OCI-LY7 (cell line): ENCODE measurements at regions not wholly inside any gene's neighbourhood (a gene's known extent, or its start where the extent isn't known, plus 50 kb on each side); places are given as distances from the start of the nearest gene placed in this dataset.

Experiments
- BruUV-seq: library from RNA; stranded (reverse); fragments of 400-500 nt; replicated peaks from 2 replicates; lab custom pipeline; 2021; lab: Mats Ljungman, UMichigan
- CTCF ChIA-PET: fragments of 300-600 bp; sonication (Branson Sonifier 250); formaldehyde crosslinking; loops from one replicate; lab custom pipeline; 2022; ENCODE audit warnings: antibody characterized with exemption; ENCODE audit not compliant: unreplicated experiment; lab: Charles Lee
- POLR2A ChIA-PET: fragments of 300-600 bp; sonication (Branson Sonifier 250); formaldehyde crosslinking; loops from one replicate; lab custom pipeline; 2022; ENCODE audit warnings: antibody characterized with exemption; lab: Charles Lee
- DNase-seq: peaks from one replicate; pipeline ENCODE4 v3.0.0-alpha.2; 2015; ENCODE audit warnings: low spot score
- H2AFZ ChIP-seq: fragments of 200-600 bp; sonication (generic), shearing (Covaris generic); 2 replicates; pipeline ENCODE4 v1.6.1; 2014; ENCODE audit warnings: mild to moderate bottlenecking, antibody characterized with exemption, low read length, moderate library complexity
- H3K27ac ChIP-seq: fragments of 200-600 bp; sonication (generic); 2 replicates; pipeline ENCODE4 v1.5.1; 2014; ENCODE audit warnings: mixed run types, low read depth, mild to moderate bottlenecking, moderate library complexity, low read length, inconsistent platforms; ENCODE audit not compliant: poor library complexity, severe bottlenecking
- H3K36me3 ChIP-seq: fragments of 200-600 bp; sonication (generic); 2 replicates; pipeline ENCODE4 v1.6.1; 2014; ENCODE audit warnings: mild to moderate bottlenecking, antibody characterized with exemption, low read length, moderate library complexity, mixed read lengths; ENCODE audit not compliant: insufficient read depth
- H3K4me1 ChIP-seq: fragments of 200-600 bp; sonication (generic); 2 replicates; pipeline ENCODE4 v1.5.1; 2014; ENCODE audit warnings: mild to moderate bottlenecking, low read length; ENCODE audit not compliant: insufficient read depth, poor library complexity, severe bottlenecking
- H3K4me2 ChIP-seq: fragments of 200-600 bp; sonication (generic); 2 replicates; pipeline ENCODE4 v1.6.1; 2014; ENCODE audit warnings: mild to moderate bottlenecking, low read length
- H3K4me3 ChIP-seq: fragments of 200-600 bp; sonication (generic); 2 replicates; pipeline ENCODE4 v1.5.1; 2014; ENCODE audit warnings: mild to moderate bottlenecking, low read depth, low read length; ENCODE audit not compliant: poor library complexity, severe bottlenecking
- H3K79me2 ChIP-seq: fragments of 200-600 bp; sonication (generic); 2 replicates; pipeline ENCODE4 v1.6.1; 2016; ENCODE audit warnings: low read depth, mild to moderate bottlenecking, low read length, moderate library complexity, mixed read lengths; ENCODE audit not compliant: insufficient read depth
- H3K9me2 ChIP-seq: fragments of 200-600 bp; sonication (generic); 2 replicates; pipeline ENCODE4 v1.6.1; 2016; ENCODE audit warnings: mild to moderate bottlenecking, low read length, mixed read lengths; ENCODE audit not compliant: insufficient read depth
- H3K9me3 ChIP-seq: fragments of 200-600 bp; sonication (generic); 2 replicates; pipeline ENCODE4 v1.6.1; 2014; ENCODE audit warnings: mild to moderate bottlenecking, mixed run types, low read length, mixed read lengths
- H4K20me1 ChIP-seq: fragments of 200-600 bp; sonication (generic); 2 replicates; pipeline ENCODE4 v1.6.1; 2014; ENCODE audit warnings: mild to moderate bottlenecking, antibody characterized with exemption, low read length, moderate library complexity, mixed read lengths; ENCODE audit not compliant: insufficient read depth
- EZH2phosphoT487 ChIP-seq: fragments of 200-600 bp; sonication (generic); IDR thresholded peaks from 2 replicates; pipeline ENCODE4 v1.6.1; 2018; ENCODE audit warnings: low read depth, borderline replicate concordance, mild to moderate bottlenecking, mixed run types, antibody characterized with exemption, low read length, moderate library complexity, mixed read lengths
- intact Hi-C: fragments of 100-400 bp; cut with micrococcal nuclease; formaldehyde crosslinking; loops from one replicate; pipeline ENCODE4 v1.10.0; 2022; ENCODE audit not compliant: unreplicated experiment
- TF ChIP-seq, protein P1 (sequence below): fragments of 200-600 bp; sonication (generic); conservative IDR thresholded peaks from 2 replicates; pipeline ENCODE4 v1.5.1; 2014; ENCODE audit warnings: mild to moderate bottlenecking, antibody characterized with exemption, low read length, moderate library complexity, mixed read lengths

- Histone ChIP-seq H2AFZ (no peak overlapping the region), H3K9me3 (no peaks in the 10 kb centered on the region), H3K4me1 (no peaks in the 10 kb centered on the region), H4K20me1 (no peaks in the 10 kb centered on the region), H3K36me3 (no peaks in the 10 kb centered on the region), H3K27ac (no peak overlapping the region), H3K79me2 (no peaks in the 10 kb centered on the region), H3K4me3 (no peak overlapping the region), H3K9me2 (no peaks in the 10 kb centered on the region), H3K4me2 (no peak overlapping the region)
- no peak for DNase-seq
- intact Hi-C loops, result no loop called here
- ChIA-PET CTCF (no interaction called here), POLR2A (no interaction called here)
- TF ChIP-seq, protein P1, sequence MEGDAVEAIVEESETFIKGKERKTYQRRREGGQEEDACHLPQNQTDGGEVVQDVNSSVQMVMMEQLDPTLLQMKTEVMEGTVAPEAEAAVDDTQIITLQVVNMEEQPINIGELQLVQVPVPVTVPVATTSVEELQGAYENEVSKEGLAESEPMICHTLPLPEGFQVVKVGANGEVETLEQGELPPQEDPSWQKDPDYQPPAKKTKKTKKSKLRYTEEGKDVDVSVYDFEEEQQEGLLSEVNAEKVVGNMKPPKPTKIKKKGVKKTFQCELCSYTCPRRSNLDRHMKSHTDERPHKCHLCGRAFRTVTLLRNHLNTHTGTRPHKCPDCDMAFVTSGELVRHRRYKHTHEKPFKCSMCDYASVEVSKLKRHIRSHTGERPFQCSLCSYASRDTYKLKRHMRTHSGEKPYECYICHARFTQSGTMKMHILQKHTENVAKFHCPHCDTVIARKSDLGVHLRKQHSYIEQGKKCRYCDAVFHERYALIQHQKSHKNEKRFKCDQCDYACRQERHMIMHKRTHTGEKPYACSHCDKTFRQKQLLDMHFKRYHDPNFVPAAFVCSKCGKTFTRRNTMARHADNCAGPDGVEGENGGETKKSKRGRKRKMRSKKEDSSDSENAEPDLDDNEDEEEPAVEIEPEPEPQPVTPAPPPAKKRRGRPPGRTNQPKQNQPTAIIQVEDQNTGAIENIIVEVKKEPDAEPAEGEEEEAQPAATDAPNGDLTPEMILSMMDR, result no peak
- TF ChIP-seq EZH2phosphoT487, result no peak
- no TSS peak for BruUV-seq
Observed at GRCh38 chr22:27588915-27589314, 212.6 kb downstream of the MN1 start.

- Histone ChIP-seq H3K27ac (no peak overlapping the region), H3K79me2 (no peaks in the 10 kb centered on the region), H3K36me3 (no peaks in the 10 kb centered on the region), H3K4me3 (no peak overlapping the region), H3K4me1 (no peaks in the 10 kb centered on the region), H3K4me2 (no peak overlapping the region), H2AFZ (no peak overlapping the region), H4K20me1 (no peaks in the 10 kb centered on the region), H3K9me3 (no peaks in the 10 kb centered on the region), H3K9me2 (no peaks in the 10 kb centered on the region)
- intact Hi-C loops, result no loop called here
- BruUV-seq, result no TSS peak
- POLR2A ChIA-PET, result interaction anchor here (0.7 kb wide), 1 partner anchor 12 kb away, joined by 5 read pairs; no protein-coding TSS in a partner anchor
- CTCF ChIA-PET, result no interaction called here
- no peak for DNase-seq
- TF ChIP-seq EZH2phosphoT487, result no peak
- TF ChIP-seq, protein P1, result no peak
Observed at GRCh38 chr22:27591060-27591459, 210.5 kb downstream of the MN1 start.

DNA sequence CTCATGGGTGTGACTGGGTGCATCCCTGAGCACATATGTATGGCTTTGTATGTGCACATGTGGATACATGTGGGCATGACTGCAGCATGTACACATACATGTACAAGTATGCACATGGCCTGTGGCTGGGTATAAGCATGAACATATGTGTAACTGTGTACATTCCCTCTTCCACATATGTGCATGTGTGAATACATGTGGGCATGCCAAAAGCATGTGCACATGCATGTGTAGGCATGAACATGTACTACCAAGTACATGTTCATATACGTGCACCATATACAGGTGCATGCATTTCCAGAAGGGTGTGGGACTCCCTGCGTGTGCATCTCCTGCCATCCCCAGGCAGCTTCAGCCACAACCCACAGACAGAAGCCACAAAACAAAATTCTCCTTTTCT is 208.2 kb downstream of the MN1 start:
- Histone ChIP-seq H3K9me3 (no peaks in the 10 kb centered on the region), H2AFZ (no peak overlapping the region), H3K27ac (no peak overlapping the region), H3K79me2 (no peaks in the 10 kb centered on the region), H3K4me1 (no peaks in the 10 kb centered on the region), H3K4me3 (no peak overlapping the region), H3K4me2 (no peak overlapping the region), H3K36me3 (no peaks in the 10 kb centered on the region), H4K20me1 (no peaks in the 10 kb centered on the region), H3K9me2 (no peaks in the 10 kb centered on the region)
- ChIA-PET CTCF (no interaction called here), POLR2A (no interaction called here)
- no TSS peak for BruUV-seq
- no peak for DNase-seq
- intact Hi-C loops, result no loop called here
- TF ChIP-seq EZH2phosphoT487, result no peak
- TF ChIP-seq, protein P1, result no peak
